GM19372 (cell line): ENCODE measurements at regions not wholly inside any gene's neighbourhood (a gene's known extent, or its start where the extent isn't known, plus 50 kb on each side); places are given as distances from the start of the nearest gene placed in this dataset.

Experiments used
- ATAC-seq: cut with Tn5 transposase; IDR thresholded peaks from one replicate; pipeline ENCODE4 v1.9.1; 2021; ENCODE audit warnings: mild to moderate bottlenecking, low read depth, moderate library complexity; ENCODE audit not compliant: unreplicated experiment

DNA sequence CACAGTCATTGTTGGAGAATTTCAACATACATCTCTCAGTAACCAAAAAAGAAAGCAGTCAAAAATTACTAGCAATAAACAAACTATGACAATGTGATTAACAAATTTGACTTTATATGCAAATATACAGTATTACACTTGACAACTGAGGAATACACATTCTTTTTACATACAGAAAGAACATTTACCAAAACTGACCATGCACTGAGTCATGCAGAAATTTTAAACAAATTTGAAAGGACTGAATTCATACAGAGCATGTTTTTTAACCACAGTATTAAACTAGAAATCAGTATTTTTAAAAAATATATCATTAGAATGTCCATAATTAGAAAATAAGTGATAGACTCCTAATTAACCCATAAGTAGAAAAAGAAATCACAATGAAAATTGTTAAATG, 420.1 kb downstream of the TBC1D4 start:
- ATAC-seq, result no peak

DNA sequence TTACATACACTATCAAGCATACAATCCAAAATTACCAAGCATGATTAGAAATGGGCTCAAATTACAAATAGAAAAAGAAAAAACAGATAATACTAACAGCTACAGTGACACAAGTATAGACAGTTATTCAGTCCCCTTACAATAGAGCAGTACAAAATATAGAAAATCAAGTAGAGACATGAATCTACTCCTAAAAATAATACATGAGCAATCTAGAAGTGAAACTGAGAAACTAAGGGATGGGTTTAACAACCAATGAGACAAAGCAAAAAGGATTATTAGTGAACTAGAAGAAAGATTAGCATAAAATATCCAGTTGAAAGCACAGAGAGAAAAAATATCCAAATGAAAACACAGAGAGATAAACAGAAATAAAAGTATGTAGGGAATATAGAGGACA, 426.7 kb downstream of the TBC1D4 start:
- no peak for ATAC-seq

DNA sequence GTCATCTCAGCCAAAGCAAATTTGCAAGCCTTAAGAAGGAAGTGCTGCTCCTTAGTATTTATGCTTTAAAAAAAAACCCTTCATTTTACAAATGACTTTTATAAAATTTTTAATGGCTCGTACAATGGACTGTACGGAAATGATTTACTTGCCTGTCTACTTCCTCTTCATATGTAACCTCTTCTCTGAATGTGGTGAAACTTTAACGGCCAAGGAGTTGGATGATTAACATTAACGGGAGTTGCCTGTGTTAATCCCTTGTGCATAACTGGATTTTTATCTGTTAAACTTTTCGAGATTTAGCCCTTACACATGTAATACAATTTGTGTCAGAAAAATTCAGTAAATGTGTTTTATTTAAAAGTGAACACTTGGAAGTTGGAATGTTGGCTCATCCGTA, 429.4 kb downstream of the TBC1D4 start:
- ATAC-seq, result no peak

DNA sequence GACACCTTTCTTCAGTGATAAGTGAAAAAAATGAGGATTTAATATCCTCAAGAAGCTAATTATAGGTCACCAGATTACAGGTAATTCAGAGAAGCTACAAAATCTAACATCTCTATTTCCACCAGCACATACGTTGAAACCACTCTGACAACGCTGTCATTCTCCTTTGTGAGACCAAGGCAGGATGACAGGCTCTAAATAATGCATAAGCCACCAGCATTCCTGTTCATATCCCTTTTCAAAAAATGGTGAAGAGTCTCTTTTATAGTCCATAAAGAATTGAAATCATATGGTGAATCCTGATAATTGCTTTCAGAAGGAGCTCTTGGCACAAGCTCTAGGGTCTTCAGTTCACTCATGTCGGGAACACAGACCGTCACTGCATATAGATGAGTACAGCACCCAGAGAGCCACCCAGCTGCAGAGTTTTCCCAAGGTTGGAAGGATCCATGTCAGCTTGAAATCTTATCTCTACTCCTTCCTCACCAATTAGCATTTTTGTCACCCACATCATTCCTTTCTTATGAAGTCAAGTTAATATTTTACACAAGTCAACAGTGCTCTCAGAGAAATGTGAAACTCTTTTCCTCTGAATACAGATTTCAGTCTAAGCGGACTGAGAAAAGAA, 431.4 kb downstream of the TBC1D4 start:
- ATAC-seq, result no peak

DNA sequence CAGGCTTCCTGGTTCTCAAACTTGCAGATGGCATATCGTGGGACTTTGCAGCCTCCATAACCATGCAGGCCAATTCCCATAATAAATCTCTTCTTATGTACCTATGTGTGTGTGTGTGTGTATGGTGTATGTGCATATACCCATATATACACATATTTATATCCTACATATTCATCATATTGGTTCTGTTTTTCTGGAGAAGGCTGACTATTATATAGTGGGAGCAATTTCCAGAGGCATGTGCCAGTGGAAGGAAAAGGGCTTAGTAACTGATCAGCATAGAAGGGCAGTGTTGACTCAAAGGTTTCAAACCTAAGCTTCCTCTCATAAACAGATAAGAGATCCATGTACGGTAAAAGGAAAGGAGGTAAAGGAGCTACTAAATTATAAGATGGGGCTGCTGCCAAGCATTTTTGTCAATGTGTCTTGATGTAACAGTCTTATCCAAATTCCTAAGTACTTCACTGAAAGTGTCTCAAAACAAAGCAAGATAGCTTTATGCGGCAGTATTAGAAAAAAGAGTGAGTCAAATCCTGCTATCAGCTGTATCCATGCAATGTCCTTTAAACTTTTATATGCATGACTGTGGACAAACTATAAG, 432.1 kb downstream of the TBC1D4 start:
- no peak for ATAC-seq

DNA sequence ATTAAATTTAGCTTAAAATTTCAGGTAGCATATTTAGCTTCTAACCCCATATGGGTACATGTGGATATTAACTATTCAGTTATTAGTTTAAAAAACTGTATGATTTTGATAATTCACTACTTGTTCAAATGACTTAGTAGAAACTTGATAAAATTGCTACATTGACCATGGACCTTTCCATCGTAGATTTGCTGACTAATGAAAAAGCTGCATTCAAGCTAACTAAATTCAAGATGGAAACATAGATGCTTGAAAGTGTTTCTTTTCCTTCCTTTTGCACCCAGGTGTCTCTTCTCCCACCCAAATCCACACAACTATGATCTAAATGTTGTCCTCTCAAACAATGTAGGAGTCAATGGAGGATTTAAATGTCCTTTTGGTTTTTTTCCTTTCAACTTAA, 439.2 kb downstream of the TBC1D4 start:
- ATAC-seq, result no peak

DNA sequence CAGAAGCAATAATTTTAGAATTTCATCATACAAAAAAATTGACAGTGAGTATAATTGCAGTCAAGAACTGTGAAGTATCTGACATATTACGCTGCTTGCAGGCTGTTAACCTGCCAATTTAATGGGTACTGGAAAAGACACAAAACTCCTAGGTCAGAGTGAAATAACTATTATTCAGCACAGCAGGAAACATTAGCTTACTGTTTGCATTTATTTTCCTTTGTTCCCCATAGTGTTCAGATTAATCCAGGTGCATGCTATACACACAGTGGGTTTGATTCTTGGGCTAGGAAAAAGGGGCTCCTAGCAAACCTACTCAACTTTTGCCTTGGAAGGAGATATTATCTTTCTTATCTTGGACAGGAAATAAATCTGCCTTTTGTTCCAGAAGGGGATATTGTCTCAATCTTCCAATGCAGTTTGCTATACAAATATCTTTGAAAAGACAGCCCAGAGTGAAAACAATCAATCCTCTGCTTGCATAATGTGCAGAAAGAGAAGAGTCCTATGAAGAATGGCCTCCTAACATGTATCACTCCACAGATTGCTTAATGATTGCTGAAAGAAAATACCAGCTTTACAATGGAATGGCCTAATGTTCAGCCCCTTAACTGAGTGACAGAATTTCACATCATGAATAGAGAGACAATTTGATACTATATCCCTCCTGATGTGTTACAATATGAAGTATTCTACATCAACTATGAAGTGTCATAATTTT, 443.4 kb downstream of the TBC1D4 start:
- ATAC-seq, result no peak

DNA sequence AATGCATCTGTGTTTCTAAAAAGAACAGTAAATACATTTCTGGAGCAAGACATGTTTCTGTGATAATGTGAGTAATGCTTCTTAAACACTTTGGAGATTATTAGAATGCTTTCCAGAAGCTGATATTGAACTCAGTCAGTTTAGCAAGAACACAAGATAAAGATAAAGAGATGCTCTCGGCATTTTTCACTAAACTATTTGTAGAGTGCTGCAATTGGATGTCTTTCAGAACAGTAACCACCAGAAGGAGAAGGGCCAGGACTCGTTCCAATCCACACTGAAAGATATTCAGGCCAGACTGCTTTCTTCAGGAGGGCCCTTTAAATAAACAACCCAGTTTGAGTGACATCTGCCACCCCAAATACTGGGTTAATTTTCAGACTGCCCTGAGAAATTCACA, 456.0 kb downstream of the TBC1D4 start:
- no peak for ATAC-seq

DNA sequence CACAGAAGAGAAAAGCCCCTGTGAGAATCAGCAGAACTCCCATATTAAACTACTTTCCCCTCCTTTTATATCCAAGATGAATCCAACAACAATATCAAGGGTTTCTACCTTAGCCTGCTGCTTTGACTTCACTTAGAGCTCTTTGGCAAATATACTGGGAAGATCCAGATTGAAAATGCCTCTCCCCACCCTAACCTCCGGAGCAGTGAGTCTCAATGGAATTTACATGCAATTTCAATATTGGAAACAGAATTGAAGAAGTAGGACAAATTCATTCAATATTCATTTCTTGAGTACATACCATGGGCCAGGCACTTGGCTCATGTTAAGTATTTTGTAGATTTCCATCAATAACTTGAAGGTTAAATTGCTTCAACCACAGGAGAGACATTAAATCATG, 457.4 kb downstream of the TBC1D4 start:
- ATAC-seq, result no peak

DNA sequence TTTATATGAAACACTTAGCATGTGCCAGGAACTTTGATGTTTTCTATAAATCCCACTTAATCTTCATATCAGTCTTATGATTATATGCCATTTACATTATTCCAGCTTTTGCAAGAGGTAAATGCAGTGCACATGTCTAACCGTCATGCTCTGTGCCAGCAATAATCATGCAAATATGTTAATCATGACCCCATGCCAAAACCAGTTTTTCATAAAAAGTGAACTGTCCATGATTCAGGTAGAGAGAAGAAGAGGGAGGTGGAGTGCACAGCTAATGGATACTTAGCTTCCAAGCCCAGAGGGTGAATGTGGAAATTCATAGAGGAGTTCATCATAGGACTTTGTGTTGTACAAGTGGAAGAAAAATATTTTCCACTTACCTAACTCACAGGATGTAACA, 458.4 kb downstream of the TBC1D4 start:
- no peak for ATAC-seq

DNA sequence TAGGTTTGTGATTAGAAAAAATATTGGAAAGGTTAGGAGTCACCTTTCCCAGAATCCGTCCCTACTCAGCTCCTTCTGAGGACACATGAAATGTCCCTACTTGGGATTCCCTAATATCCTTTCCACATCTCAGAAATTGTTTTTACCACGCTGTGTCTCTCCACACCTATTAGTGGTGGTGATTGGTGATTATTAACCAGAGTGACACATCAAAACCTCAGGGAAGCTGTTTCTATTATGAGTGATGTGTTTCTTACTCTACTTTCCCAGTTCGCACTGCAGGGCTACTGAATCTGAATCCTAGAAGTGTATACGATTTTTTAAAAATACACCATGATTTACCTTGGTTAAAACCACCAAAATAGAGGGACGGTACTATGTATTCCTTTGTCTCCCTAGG, 460.8 kb downstream of the TBC1D4 start:
- no peak for ATAC-seq

DNA sequence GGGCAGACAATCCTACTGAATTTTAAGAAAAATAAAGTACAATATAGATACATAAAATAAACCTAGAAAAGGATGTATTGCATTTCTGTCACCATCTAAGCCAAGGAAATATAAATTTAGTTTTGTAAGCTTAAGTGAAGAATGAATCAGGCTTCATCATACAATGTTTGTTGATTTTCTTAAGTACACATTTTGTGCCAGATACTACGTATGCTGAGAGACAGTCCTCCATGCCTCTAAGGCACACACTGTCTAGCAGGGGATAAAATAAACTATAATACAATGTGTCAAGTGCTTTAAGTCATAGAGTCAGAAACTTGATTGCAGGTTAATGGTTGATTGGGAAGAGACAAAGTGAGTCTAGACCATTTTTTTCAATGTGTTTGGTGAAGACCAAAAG, 465.7 kb downstream of the TBC1D4 start:
- ATAC-seq, result no peak

DNA sequence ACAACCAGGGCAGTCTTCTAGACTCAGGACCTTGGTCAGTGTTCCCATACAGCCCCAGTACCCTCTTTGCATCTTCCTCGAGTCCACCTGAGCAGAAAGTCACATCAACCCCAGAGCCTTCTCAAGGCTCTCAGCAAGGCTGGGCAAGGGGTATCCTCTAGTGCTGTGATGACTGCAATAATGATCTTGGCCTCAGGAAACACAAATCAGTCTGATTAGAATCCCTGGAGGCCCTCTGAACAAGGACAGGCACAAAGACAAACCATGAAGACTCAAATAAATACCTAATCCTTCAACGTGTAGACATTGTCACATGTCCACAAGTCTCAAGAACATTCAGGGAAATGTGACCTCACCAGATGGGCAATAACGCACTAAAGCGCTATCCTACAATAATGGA, 468.2 kb downstream of the TBC1D4 start:
- ATAC-seq, result no peak

DNA sequence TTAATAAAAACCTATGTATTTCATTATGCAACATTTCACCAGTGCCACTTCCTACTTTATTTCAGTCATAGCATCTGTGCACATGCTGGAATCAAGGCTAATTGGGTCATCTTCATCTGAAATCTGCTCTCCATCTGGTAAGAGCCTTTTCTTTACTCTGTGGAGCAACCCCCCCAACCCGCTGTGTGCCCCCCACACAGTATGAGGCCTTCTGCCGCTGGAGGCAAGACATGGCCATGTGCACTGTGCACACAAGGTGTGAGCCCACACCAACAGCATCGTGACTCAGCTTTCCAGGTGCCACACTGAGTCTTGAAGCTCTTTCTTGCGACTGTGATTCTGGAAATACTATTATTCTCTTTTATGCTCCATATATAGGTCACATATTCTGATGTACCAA, 471.0 kb downstream of the TBC1D4 start:
- ATAC-seq, result no peak

DNA sequence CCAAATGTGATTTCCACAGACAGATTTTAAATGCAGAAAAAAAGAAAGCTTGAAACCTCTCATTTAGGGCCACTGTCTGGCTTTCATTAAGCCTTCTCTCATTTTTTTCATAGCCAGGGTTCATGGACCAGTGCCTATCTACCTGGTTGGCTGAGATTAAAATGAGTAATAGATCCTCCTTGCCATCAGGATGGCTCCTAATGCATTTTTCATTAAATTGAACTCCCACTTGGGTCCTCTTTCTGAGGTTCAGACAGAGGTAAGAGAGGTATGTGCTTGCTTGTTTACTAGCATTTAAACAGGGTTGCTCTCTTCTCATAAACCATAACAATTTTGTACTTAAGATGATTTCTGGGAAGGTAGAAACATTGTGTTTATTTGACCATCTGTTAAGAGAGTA, 473.0 kb downstream of the TBC1D4 start:
- no peak for ATAC-seq

DNA sequence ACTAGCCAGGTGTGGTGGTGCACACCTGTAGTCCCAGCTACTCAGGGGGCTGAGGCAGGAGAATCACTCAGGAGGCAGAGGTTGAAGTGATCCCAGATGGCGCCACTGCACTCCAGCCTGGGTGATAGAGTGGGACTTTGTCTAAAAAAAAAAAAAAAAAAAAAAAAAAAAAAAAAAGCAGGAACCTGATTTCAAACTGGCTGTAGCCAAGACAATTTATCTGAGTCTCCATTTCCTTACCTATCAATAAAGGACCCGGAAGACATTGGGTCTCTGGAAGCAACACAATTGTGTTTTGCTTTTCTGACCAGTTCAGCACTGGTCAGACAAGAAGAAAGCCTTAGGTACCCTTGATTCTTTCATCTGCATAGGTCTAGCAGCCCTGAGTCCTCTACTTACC, 491.0 kb downstream of the TBC1D4 start:
- no peak for ATAC-seq

DNA sequence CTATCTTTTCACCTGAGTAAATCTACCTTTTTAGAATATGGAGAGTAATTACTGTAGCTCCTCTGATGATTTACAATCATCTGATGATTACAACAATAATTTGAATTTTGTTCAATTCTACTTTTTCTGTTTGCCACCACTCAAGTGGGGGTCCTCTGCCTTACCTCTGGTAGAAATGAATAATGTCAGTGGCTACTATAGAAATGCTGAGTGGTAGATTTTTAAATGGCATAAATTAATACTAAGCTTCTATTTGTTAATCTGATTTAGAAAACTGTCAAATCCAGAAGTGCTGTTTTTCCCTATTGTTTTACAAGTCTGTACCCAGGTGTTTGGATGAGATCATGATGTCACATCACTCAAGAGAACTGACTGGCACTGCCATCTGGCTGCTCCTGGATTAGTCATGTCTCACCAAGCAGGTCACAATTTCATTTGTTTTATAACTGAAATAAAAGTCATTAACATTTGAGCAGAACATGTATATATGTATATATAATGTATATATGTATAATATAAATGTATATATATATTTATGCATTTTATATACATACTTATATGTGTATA, 494.8 kb downstream of the TBC1D4 start:
- no peak for ATAC-seq

DNA sequence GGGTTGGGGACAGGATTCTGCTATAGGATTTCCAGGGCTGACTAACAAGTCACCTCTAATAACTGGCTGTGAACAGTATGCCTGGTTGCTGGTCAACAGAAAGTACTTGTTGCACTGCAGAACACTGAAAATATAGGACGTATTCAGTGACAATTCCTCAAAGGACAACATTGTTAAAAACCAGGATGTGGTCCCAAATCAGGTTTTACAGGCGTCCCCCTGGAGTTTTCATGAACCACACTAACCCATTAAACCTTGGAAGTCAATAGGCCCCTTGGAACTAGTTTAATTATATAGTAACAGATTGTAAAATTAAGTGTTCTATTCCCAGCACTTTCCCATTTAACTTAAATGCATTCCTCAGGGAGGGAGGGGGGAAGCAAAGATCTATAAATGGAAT, 495.4 kb downstream of the TBC1D4 start:
- ATAC-seq, result no peak

DNA sequence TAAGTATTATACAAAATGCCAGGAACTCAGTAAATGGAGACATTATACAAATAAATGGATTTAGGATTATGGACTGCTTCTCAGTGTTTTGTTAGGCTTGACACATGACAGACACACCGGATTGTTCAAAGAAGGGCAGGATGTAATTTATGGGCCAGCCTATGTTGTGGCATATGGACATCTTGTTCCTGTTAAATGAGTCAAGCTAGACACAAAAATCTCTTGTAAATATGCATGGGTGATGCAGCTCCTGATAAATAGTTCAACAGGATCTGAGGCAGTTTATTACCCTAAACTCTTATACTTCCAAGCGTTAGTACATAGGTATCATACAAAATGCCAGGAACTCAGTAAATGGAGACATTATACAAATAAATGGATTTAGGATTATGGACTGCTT, 502.3 kb downstream of the TBC1D4 start:
- ATAC-seq, result no peak

DNA sequence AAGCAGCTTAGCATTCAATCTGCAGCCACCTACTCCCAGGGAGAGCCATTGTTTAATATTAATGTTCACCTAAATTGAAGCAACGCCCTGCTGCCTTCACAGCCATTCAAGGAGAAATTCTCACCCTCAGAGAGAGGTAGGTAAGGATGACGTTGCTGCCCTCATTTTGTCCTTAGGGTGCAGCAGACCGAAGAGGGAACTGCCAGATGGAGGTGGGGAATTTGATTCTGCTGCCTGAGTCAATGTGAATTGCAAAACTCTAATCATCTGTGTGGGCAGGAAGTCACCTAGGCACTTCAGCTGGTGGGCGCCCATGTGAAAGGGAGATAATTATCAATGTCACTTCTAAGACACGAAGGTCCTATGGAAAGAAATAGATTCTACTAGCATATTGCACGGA, 503.4 kb downstream of the TBC1D4 start:
- ATAC-seq, result no peak

DNA sequence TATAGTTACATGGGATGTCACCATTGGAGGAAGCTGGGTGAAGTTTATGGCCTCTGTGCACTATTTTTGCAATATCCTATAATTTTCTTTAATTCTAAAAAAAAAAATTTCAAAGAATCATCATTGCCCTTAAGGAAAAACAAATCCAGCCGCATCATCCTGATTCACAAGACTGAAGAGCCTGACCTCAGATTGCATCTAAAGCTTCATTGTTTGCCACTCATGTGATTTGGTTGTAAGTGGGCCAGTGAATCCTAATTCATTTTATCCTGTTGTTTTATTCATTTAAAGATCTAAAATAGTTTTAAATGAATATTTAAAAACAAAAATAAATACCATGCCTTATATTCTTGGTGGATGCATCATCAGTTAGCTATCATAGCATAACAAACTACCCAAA, 504.5 kb downstream of the TBC1D4 start:
- no peak for ATAC-seq

DNA sequence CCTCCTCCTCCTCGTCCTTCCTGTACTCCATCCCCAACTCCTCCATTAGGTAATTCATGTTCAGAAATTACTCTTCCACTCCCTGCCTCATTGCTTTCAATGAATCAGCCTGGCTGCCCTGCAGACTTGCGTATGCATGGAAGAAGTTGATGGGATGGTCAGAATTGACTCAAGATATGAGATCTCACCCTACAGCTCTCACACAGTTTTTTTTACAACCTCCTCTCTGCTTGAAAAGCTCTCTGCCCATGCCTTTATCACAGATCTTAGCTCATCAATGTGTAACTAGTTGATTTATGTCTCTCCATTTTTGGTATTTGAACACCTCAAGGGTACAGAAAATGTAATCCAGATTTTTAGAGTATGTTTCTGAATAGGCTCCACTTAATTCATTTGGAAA, 506.9 kb downstream of the TBC1D4 start:
- no peak for ATAC-seq
